Skeletal muscle tissue (tissue), 3 donors: ENCODE measurements at regions not wholly inside any gene's neighbourhood (a gene's known extent, or its start where the extent isn't known, plus 50 kb on each side); places are given as distances from the start of the nearest gene placed in this dataset.

Experiments
- H3K27ac ChIP-seq: one replicate; pipeline ENCODE4 v1.7.0; 2013; ENCODE audit warnings: mild to moderate bottlenecking, low read depth, low read length, inconsistent platforms
- H3K27me3 ChIP-seq, 3 donors: one replicate each; pipeline ENCODE4 v1.7.0; 2013; ENCODE audit warnings: low read length in 3 of 3; ENCODE audit not compliant: control insufficient read depth in 3 of 3, insufficient read depth in 3 of 3
- H3K36me3 ChIP-seq, 3 donors: one replicate each; pipeline ENCODE4 v1.7.0; 2013; ENCODE audit warnings: low read length in 3 of 3; ENCODE audit not compliant: control insufficient read depth in 3 of 3, insufficient read depth in 3 of 3
- H3K4me1 ChIP-seq, 3 donors: one replicate each; pipeline ENCODE4 v1.7.0; 2013; ENCODE audit warnings: low read length in 3 of 3, mild to moderate bottlenecking in 3 of 3; ENCODE audit not compliant: control insufficient read depth in 3 of 3, insufficient read depth in 3 of 3
- H3K4me3 ChIP-seq, 3 donors: one replicate each; pipeline ENCODE4 v1.7.0; 2013; ENCODE audit warnings: low read length in 3 of 3
- H3K9ac ChIP-seq, 3 donors: one replicate each; pipeline ENCODE4 v1.7.0; 2013; ENCODE audit warnings: low read length in 3 of 3, mild to moderate bottlenecking in 3 of 3, moderate library complexity in 2 of 3, low read depth in 1 of 3
- H3K9me3 ChIP-seq, 3 donors: one replicate each; pipeline ENCODE4 v1.7.0; 2013; ENCODE audit warnings: low read length in 3 of 3; ENCODE audit not compliant: control insufficient read depth in 3 of 3
- donor health status: Osteomylitis.

DNA sequence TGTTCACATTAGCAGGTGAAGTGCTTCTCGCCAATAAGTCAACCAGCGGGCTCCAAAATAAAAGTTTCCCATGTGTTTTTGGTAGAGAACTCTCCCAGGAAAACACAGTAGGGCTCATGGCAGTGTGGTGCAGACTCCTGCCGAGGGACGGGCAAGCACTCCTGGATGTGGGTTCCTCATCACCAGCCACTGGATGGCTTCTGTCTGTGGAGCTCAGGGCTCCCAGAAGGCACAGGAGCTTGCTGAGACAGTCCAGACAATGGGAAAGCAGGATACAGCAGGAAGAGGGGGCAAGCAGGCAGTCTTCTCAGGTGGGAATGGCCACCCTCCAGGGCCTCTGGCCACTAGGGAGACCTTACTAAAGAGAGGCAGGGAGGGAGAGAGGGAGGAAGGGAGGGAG is 142.4 kb downstream of the HSD17B3 start:
- peaks cover 0 to 10% (median 0%) of the 10 kb centered on the region in 3 donors for H3K27me3 ChIP-seq
- H3K27ac ChIP-seq = no peak overlapping the region
- H3K9me3 ChIP-seq = peaks cover 0 to 2% (median 0%) of the 10 kb centered on the region in 3 donors
- peaks cover 0 to 4% (median 0%) of the 10 kb centered on the region in 3 donors for H3K4me1 ChIP-seq
- H3K36me3 ChIP-seq = no peaks in the 10 kb centered on the region
- H3K9ac ChIP-seq = no peak overlapping the region
- no peak overlapping the region for H3K4me3 ChIP-seq

DNA sequence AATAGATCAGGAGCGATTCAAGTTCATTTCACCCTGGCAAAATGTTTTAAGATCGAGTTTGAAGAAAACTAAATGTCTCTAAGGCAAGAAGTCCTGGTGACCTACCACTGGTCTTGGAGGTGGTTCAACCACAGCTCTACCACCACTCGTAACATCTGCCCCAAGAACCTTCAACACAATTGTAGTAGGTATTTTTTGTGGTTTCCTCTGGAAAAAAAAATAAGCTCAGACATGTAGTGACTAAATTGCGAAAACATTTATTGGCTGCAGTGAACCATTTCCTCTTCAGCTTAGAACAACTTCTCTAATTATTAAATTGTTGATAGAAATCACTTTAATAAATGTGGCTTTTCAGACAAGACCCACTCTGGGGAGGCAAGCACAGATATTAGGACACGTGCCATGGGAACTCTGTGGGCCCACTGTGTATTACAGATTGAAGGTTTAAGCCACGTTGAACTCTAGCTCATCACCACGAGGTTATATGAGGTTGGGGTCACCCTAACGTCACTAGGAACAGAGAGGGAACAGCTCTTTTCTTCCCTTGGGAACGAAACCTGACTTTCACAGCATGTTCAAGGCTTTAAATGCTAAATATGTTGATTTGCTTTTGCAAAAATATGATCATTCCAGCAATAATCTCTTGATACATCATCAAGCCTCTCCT is 142.9 kb downstream of the HSD17B3 start:
- peaks cover 0 to 2% (median 0%) of the 10 kb centered on the region in 3 donors for H3K9me3 ChIP-seq
- no peak overlapping the region for H3K27ac ChIP-seq
- H3K36me3 ChIP-seq = no peaks in the 10 kb centered on the region
- H3K4me3 ChIP-seq = no peak overlapping the region
- H3K4me1 ChIP-seq = peaks cover 0 to 4% (median 0%) of the 10 kb centered on the region in 3 donors
- peaks cover 0 to 5% (median 0%) of the 10 kb centered on the region in 3 donors for H3K27me3 ChIP-seq
- no peak overlapping the region for H3K9ac ChIP-seq

DNA sequence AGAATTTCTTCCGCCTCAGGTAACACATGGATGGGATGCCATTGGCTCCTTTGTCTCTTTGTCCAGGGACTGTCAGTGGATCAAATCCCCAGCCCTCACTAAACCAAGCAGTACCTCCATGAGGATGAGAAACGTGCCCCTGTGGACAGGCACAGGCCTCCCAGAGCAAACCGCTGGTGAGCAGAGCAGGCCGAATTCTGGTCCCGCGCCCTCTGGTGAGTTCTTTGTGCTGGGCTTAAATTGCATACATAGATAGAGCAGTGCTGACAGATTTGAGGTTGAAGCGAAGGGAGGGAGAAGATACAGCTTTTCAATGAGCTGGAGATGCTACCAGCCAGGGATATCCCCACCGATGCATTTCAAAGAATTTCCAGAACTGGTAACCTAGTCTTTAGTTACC is 143.8 kb downstream of the HSD17B3 start:
- Histone ChIP-seq H3K4me3 (no peak overlapping the region), H3K27me3 (no peaks in the 10 kb centered on the region), H3K9me3 (peaks cover 0 to 2% (median 0%) of the 10 kb centered on the region in 3 donors), H3K27ac (no peak overlapping the region), H3K36me3 (no peaks in the 10 kb centered on the region), H3K9ac (no peak overlapping the region), H3K4me1 (peaks cover 0 to 4% (median 0%) of the 10 kb centered on the region in 3 donors)

DNA sequence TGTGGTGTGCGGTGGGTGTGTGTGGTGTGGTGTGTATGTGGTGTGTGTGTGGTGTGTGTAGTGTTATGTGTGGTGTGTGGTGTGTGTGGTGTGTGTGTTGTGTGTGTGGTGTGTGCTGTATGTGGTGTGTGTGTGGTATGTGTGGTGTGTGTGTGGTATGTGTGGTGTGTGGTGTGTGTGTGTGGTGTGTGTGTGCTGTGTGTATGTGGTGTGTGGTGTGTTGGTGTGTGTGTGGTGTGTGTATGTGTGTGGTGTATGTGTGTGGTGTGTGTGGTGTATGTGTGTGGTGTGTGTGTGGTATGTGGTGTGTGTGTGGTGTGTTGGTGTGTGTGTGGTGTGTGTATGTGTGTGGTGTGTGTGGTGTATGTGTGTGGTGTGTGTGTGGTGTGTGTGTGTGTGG is 144.3 kb downstream of the HSD17B3 start:
- Histone ChIP-seq H3K27ac (no peak overlapping the region), H3K9me3 (peaks cover 0 to 2% (median 0%) of the 10 kb centered on the region in 3 donors), H3K36me3 (no peaks in the 10 kb centered on the region), H3K4me3 (no peak overlapping the region), H3K9ac (no peak overlapping the region), H3K27me3 (peaks cover 0 to 4% (median 3%) of the 10 kb centered on the region in 3 donors), H3K4me1 (peaks cover 0 to 4% (median 0%) of the 10 kb centered on the region in 3 donors)

DNA sequence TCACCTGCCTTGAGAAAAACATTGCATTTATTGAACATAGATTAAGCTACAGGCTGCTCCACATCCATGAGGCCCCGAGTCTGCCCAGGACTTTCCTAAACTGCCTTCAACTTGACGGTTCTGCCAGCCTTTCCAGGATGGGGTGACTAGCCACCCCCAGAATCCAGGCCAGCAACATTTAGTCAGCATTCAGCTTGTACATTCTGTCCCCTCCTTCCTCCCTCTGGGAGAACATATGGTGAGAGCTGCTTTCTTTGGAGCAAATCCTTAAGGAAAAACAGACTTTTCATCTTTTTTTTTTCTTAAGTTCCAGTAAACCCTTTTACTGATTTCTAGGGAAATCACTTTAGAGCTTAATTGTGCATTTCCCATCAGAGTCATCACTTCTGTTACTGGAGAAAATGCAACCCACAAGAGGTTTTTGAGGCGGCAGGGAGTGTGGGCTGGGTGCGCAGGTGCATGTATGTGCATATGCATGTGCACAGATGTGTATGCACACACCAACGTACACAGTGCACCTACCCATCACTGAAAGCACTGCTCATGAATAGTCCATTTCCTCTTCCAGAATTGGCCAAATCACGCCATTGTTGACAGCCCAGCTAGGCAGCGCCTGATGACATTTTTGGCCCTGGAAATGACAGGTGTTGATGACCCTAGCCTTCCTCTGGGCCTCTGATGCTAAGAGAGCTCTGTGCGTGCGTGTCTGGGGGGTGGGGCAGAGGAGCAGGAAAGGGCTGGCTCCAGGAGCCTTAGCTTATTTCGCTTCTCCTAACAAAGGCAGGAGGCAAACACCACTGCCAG is 145.6 kb downstream of the HSD17B3 start:
- H3K4me1 ChIP-seq = peaks cover 0 to 4% (median 0%) of the 10 kb centered on the region in 3 donors
- no peaks in the 10 kb centered on the region for H3K36me3 ChIP-seq
- no peak overlapping the region for H3K9ac ChIP-seq
- no peak overlapping the region for H3K27ac ChIP-seq
- no peak overlapping the region for H3K4me3 ChIP-seq
- peaks cover 0 to 2% (median 0%) of the 10 kb centered on the region in 3 donors for H3K9me3 ChIP-seq
- H3K27me3 ChIP-seq = peaks cover 0 to 7% (median 6%) of the 10 kb centered on the region in 3 donors

DNA sequence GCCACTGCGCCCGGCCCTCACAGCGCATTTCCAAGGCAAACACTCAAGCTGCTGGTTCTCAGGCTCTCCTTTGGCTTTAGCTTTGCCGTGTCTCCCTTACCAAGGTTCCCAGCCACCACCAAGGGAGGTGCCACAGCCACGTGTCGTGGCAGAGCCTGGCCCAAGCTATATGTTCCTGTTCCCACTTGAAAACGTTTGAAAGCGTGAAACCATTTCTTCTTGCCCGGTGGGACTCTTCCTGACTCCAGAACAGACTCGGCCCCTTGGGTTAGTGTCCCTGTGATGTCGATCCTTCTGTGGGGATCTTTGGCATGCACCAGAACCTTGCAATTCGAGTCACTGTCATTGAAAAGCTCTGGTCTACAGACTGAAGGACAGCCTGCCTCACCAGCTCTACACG is 147.9 kb downstream of the HSD17B3 start:
- no peaks in the 10 kb centered on the region for H3K9me3 ChIP-seq
- no peak overlapping the region for H3K27ac ChIP-seq
- peaks cover 0 to 4% (median 0%) of the 10 kb centered on the region in 3 donors for H3K4me1 ChIP-seq
- H3K36me3 ChIP-seq = no peaks in the 10 kb centered on the region
- no peak overlapping the region for H3K9ac ChIP-seq
- no peak overlapping the region for H3K4me3 ChIP-seq
- peaks cover 0 to 13% (median 6%) of the 10 kb centered on the region in 3 donors for H3K27me3 ChIP-seq

DNA sequence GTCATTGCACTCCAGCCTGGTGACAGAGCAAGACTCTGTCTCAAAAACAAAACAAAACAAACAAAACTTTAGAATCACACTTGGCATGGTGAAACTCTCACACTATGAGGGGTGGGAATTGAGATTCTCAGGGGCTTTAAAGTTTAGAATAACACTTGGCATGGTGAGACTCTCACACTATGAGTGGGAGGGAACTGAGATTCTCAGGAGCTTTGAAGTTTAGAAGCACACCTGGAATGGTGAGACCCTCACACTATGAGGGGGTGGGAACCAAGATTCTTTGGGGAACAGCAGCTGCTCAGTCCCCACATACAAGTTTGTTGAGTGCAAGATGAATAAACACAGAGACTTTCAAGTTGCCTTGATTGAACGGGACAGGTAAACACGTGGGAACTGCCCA is 149.4 kb downstream of the HSD17B3 start:
- no peaks in the 10 kb centered on the region for H3K9me3 ChIP-seq
- no peak overlapping the region for H3K4me3 ChIP-seq
- no peak overlapping the region for H3K27ac ChIP-seq
- peaks cover 0 to 13% (median 6%) of the 10 kb centered on the region in 3 donors for H3K27me3 ChIP-seq
- H3K36me3 ChIP-seq = no peaks in the 10 kb centered on the region
- H3K4me1 ChIP-seq = peaks cover 0 to 4% (median 0%) of the 10 kb centered on the region in 3 donors
- no peak overlapping the region for H3K9ac ChIP-seq

DNA sequence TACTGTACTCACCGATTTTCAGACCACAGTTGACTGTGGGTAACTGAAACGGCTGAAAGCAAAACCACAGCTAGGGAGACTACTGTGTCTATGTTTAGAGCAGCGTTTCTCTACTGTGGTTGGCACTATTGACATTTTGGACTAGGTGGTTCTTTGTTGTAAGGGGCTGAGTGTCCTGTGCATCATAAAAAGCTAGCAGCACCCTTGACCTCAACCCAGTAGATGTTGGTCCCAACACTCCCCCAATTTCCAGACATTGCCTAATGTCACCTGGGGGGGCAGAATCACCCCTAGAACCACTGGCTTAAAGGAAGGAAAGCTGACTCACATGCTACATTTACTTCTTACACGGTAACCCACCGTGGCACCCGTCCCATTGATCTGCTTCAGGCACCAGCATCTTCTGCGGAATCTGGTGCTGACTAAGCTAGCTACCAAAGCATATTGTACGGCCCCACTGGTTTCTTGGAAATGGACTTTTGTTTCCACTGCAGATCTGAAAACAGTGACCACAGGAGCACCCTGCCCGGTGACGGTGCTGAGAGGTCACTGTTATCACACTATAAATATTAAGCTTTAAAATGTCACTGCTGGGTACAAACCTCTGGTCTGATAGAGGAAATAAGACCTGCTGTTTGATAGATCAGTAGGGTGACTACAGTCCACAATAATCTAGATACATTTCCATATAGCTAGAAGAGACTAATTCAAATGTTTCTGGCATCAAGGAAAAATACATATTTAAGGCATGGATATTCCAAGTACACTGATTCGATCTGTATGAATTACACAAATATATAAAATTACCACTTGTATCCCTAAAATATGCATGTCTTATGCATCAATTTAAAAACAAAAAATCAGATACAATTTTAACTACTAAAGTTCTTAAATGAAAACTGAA is 151.4 kb downstream of the HSD17B3 start:
- Histone ChIP-seq H3K36me3 (no peaks in the 10 kb centered on the region), H3K27me3 (peaks cover 0 to 13% (median 6%) of the 10 kb centered on the region in 3 donors), H3K4me3 (no peak overlapping the region), H3K27ac (no peak overlapping the region), H3K9ac (no peak overlapping the region), H3K9me3 (no peaks in the 10 kb centered on the region), H3K4me1 (no peaks in the 10 kb centered on the region)

DNA sequence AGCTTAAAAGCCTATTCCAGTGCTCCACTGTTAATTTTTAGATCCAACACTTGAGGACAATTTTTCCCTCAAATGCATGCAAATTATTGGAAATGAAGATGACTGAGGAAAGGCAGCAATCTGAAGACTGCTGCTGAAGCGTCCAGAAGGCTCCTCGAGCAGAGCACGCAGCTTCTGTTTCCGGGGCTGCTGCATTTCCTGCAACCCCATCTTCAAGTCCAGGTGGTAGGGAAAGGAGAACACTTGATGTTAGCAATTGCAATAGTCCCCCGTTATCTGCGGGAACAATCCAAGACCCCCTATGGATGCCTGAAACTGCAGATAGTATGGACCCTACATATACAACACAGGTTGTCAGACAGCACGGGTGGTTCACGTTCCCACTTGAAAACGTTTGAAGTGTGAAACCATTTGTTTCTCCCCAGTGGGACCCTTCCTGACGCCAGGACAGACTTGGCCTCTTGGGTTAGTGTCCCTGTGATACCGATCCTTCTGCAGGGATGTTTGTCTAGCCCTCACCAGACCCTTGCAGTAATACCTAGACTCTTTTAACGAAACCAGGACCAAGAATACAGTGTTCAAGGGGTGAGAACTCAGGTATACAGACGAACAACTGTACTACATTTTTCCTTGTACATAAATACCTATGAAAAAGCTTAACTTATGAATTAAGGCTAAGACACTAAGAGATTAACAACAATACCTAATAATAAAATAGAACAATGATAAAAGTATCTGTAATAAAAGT is 152.3 kb downstream of the HSD17B3 start:
- Histone ChIP-seq H3K4me1 (no peaks in the 10 kb centered on the region), H3K9ac (no peak overlapping the region), H3K27me3 (peaks cover 0 to 15% (median 7%) of the 10 kb centered on the region in 3 donors), H3K36me3 (no peaks in the 10 kb centered on the region), H3K4me3 (no peak overlapping the region), H3K27ac (no peak overlapping the region), H3K9me3 (no peaks in the 10 kb centered on the region)
